Glutamatergic neuron (in vitro differentiated cells): ENCODE measurements at regions not wholly inside any gene's neighbourhood (a gene's known extent, or its start where the extent isn't known, plus 50 kb on each side); places are given as distances from the start of the nearest gene placed in this dataset.

Source experiments
- DNase-seq: peaks from one replicate; pipeline ENCODE4 v3.0.0; 2022
- H3K27ac Mint-ChIP-seq: one replicate; pipeline ENCODE4 v1.8.0; 2020; ENCODE audit warnings: mild to moderate bottlenecking, mixed read lengths, inconsistent platforms; ENCODE audit not compliant: unreplicated experiment
- H3K27me3 Mint-ChIP-seq: one replicate; pipeline ENCODE4 v1.8.0; 2020; ENCODE audit warnings: mild to moderate bottlenecking, moderate library complexity, mixed read lengths, inconsistent platforms; ENCODE audit not compliant: unreplicated experiment
- H3K36me3 Mint-ChIP-seq: one replicate; pipeline ENCODE4 v1.8.0; 2020; ENCODE audit warnings: mild to moderate bottlenecking, mixed read lengths, inconsistent platforms; ENCODE audit not compliant: unreplicated experiment
- H3K4me1 Mint-ChIP-seq: one replicate; pipeline ENCODE4 v1.8.0; 2020; ENCODE audit warnings: mild to moderate bottlenecking, low read depth, mixed read lengths, inconsistent platforms; ENCODE audit not compliant: unreplicated experiment
- H3K4me3 Mint-ChIP-seq: one replicate; pipeline ENCODE4 v1.8.0; 2020; ENCODE audit warnings: mild to moderate bottlenecking, mixed read lengths, inconsistent platforms; ENCODE audit not compliant: unreplicated experiment
- H3K9me3 Mint-ChIP-seq: one replicate; pipeline ENCODE4 v1.8.0; 2020; ENCODE audit warnings: mild to moderate bottlenecking, moderate library complexity, mixed read lengths, inconsistent platforms; ENCODE audit not compliant: unreplicated experiment
- TF ChIP-seq, protein P1 (sequence below): fragments of 200-600 bp; sonication (generic); IDR thresholded peaks from one replicate; pipeline ENCODE4 v1.5.0; 2021; ENCODE audit not compliant: partially characterized antibody, unreplicated experiment

DNA sequence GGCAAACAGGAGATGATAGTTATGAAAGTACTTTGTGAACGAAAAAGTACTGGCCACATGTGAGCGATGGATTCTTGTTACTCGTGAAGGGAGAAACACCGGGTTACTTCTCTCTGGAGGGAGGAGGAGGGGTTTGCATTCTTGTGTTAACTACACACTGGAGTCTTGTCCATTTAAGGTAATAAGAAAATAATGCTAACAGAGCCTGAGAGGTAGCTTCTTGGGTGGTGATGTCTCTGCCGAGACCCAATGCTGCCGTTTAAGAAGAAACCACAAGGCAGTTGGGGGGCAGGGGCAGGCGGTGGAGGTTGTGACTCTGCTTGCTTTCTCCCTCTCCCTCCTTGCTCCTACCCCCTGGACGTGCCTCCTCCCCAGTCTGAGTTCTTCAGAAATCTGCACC lies 100.9 kb upstream of the ROPN1 start:
- TF ChIP-seq, protein P1, sequence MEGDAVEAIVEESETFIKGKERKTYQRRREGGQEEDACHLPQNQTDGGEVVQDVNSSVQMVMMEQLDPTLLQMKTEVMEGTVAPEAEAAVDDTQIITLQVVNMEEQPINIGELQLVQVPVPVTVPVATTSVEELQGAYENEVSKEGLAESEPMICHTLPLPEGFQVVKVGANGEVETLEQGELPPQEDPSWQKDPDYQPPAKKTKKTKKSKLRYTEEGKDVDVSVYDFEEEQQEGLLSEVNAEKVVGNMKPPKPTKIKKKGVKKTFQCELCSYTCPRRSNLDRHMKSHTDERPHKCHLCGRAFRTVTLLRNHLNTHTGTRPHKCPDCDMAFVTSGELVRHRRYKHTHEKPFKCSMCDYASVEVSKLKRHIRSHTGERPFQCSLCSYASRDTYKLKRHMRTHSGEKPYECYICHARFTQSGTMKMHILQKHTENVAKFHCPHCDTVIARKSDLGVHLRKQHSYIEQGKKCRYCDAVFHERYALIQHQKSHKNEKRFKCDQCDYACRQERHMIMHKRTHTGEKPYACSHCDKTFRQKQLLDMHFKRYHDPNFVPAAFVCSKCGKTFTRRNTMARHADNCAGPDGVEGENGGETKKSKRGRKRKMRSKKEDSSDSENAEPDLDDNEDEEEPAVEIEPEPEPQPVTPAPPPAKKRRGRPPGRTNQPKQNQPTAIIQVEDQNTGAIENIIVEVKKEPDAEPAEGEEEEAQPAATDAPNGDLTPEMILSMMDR = no peak
- H3K4me3 Mint-ChIP-seq = peak overlapping the region; percentile 3
- H3K27ac Mint-ChIP-seq = peak overlapping the region; percentile 46
- peaks cover 44% of the 10 kb centered on the region for H3K9me3 Mint-ChIP-seq
- peaks cover 87% of the 10 kb centered on the region for H3K4me1 Mint-ChIP-seq
- no peak for DNase-seq
- peaks cover 35% of the 10 kb centered on the region for H3K27me3 Mint-ChIP-seq
- peaks cover 15% of the 10 kb centered on the region for H3K36me3 Mint-ChIP-seq

DNA sequence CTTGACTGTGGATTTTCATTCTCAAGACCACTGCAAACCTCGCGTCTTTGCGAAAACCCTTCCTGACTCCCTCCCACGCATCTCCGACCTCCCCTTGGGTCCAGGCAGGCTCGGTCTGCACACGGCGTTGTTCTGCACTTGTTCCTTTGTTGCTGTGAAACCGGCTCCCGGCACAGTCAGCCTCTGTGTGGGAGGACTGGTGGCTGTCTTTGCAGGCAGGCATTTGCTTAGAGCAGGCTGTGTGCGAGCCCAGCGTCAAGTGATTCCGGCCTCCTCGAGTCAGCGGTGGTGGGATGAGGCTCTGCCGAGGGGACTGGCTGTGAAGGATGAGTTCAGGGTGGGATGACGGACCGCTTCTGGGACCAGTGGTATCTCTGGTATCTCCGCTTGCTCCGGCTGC lies 102.6 kb upstream of the ROPN1 start:
- Mint-ChIP-seq H3K36me3 (peaks cover 11% of the 10 kb centered on the region), H3K27me3 (peaks cover 32% of the 10 kb centered on the region), H3K4me1 (peaks cover 79% of the 10 kb centered on the region), H3K4me3 (no peak overlapping the region), H3K9me3 (peaks cover 43% of the 10 kb centered on the region), H3K27ac (peak overlapping the region; percentile 29)
- no peak for DNase-seq
- TF ChIP-seq, protein P1 = no peak

DNA sequence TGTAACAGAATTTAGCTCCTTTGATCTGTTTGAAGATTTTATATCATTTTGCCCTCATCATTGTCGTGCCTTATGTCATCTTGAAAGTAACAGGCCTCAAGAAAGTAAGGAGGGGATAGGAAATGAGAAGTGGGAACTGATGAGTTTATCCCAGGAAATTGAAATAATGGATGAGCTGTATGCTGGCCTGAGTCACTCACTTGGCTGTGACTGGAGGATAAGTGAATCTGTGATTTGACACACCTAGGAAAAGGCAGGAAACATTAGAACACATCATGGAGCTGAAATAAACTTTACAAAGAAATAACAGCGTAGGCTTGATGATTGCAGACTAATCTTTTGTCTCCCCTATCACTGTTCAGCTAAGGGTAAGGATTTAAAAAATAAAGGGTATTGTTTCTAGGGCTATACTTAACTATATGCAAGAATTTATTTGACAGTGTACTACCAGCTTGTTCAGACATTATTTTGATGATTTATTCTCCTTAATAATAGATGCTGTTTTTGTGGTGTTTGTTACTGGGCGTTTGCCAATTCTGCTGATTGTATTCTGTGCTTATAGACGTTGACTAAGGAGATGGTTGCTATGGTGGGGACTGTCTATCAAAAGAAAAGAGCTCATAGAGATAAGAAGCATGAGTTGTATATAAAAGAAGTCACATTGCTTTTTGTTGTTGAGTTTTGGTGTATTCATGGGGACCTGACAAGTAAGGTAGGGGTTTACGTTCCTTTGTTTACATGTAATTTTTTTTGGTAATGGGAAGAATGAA lies 105.6 kb upstream of the ROPN1 start:
- H3K27me3 Mint-ChIP-seq = peaks cover 10% of the 10 kb centered on the region
- peaks cover 23% of the 10 kb centered on the region for H3K9me3 Mint-ChIP-seq
- no peaks in the 10 kb centered on the region for H3K36me3 Mint-ChIP-seq
- TF ChIP-seq, protein P1 = no peak
- H3K4me3 Mint-ChIP-seq = peak overlapping the region; percentile 10
- no peak overlapping the region for H3K27ac Mint-ChIP-seq
- no peak for DNase-seq
- peaks cover 65% of the 10 kb centered on the region for H3K4me1 Mint-ChIP-seq

DNA sequence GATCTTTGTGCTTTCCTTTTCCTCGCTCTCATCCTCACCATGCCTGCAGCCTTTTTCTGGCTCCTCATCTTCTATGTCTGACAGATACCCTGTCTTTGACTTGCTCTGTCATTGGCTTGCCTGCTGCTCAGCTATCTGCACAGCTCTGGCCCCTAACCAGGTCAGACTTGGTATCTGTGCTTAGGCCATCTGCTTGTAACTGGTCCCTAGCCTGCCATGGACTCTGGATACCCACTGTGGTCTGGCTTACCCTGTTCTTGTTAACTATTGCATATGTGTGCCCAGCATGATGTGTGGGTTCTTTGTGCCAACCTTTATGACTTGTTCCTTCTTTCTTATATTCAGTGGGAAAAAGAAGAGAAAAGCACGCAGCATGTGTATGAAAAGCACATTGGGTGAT lies 109.7 kb upstream of the ROPN1 start:
- TF ChIP-seq, protein P1 = no peak
- Mint-ChIP-seq H3K4me1 (peaks cover 42% of the 10 kb centered on the region), H3K4me3 (peak overlapping the region; percentile 7), H3K36me3 (no peaks in the 10 kb centered on the region), H3K9me3 (peaks cover 16% of the 10 kb centered on the region), H3K27me3 (peaks cover 5% of the 10 kb centered on the region), H3K27ac (no peak overlapping the region)
- DNase-seq = no peak

DNA sequence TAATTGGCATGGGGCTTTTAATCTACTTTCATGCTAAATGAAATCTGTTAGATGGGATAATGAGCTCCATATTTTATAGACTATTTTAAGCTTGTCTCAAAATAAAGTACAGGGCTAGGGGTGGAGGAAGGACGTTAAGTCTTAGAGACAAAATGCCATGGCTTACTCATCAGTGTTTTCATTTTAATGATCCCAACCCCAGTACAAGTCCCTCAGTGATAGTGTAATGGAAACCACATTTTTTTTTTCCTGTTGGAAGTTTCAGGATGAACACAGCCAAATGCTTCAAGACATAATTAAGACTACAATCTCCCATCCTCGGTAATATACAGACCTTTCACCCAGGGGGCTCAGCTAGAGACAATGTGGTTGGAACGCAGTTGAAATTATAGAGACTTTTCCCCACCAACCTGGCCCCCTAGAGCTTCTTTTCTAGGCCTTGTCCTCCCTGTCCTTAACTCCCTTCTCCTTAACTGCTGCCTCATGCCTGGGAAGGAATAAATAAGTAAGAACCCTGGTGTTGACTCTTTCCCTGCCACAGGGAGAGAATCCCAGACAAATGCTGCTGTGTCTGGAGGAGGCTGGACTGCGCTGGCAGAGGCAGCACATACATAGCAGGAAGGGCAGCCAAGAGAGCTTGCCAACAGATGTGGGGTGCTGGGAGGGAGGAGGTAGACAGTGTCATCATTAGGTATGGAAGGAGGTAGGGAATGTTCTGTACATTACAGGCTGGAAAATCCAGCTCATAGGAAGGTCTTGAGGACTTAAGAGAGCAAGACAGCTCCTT lies 115.4 kb upstream of the ROPN1 start:
- peaks cover 25% of the 10 kb centered on the region for H3K4me1 Mint-ChIP-seq
- H3K27ac Mint-ChIP-seq = peak overlapping the region; percentile 69
- peaks cover 6% of the 10 kb centered on the region for H3K36me3 Mint-ChIP-seq
- H3K4me3 Mint-ChIP-seq = peak overlapping the region; percentile 8
- peaks cover 19% of the 10 kb centered on the region for H3K9me3 Mint-ChIP-seq
- peaks cover 3% of the 10 kb centered on the region for H3K27me3 Mint-ChIP-seq
- TF ChIP-seq, protein P1 = no peak
- DNase-seq = no peak
